Caki2 (cell line): ENCODE measurements at regions not wholly inside any gene's neighbourhood (a gene's known extent, or its start where the extent isn't known, plus 50 kb on each side); places are given as distances from the start of the nearest gene placed in this dataset.

ENCODE experiments used
- DNase-seq: peaks from one replicate; pipeline ENCODE4 v3.0.0-alpha.2; 2015; ENCODE audit warnings: low read depth
- in situ Hi-C: cut with HindIII; loops from 2 replicates; pipeline ENCODE4 v1.10.0; 2016; ENCODE audit warnings: low sequenced_read_pairs, low pct_unique_long_range_greater_than_20kb, mixed read lengths

GRCh38 chr12:28132398-28132797 lies 57.9 kb upstream of the CCDC91 start:
- DNase-seq: no peak
- in situ Hi-C loops: no loop called here

- no peak for DNase-seq
- in situ Hi-C loops: no loop called here
Observed at GRCh38 chr12:28135801-28136439, 54.3 kb upstream of the CCDC91 start.

- DNase-seq: no peak
- in situ Hi-C loops: no loop called here
Observed at GRCh38 chr12:28137414-28137813, 52.8 kb upstream of the CCDC91 start.

- in situ Hi-C loops: no loop called here
- DNase-seq: no peak
Observed at GRCh38 chr12:28140404-28140803, 49.9 kb upstream of the CCDC91 start.
